HUES6 (cell line): ENCODE measurements at regions not wholly inside any gene's neighbourhood (a gene's known extent, or its start where the extent isn't known, plus 50 kb on each side); places are given as distances from the start of the nearest gene placed in this dataset.
"Not testable (repeated sequence)": the region's sequence is repeated elsewhere in the genome, so short reads cannot be mapped to it uniquely, and the experiment has no call there.

Experiments used
- H3K27ac ChIP-seq: 2 replicates; pipeline ENCODE4 v1.7.0; 2013; ENCODE audit warnings: low read depth, mild to moderate bottlenecking, low read length, inconsistent platforms
- H3K27me3 ChIP-seq: 2 replicates; pipeline ENCODE4 v1.6.1; 2013; ENCODE audit warnings: low read length; ENCODE audit not compliant: control insufficient read depth, insufficient read depth
- H3K36me3 ChIP-seq: 2 replicates; pipeline ENCODE4 v1.6.1; 2013; ENCODE audit warnings: low read length; ENCODE audit not compliant: control insufficient read depth, insufficient read depth
- H3K4me1 ChIP-seq: 2 replicates; pipeline ENCODE4 v1.6.1; 2013; ENCODE audit warnings: low read length; ENCODE audit not compliant: control insufficient read depth, insufficient read depth
- H3K4me3 ChIP-seq: 2 replicates; pipeline ENCODE4 v1.5.1; 2013; ENCODE audit warnings: low read depth, low read length
- H3K9ac ChIP-seq: one replicate; pipeline ENCODE4 v1.6.1; 2013; ENCODE audit warnings: mild to moderate bottlenecking, low read length
- H3K9me3 ChIP-seq: 2 replicates; pipeline ENCODE4 v1.6.1; 2013; ENCODE audit warnings: low read depth, low read length; ENCODE audit not compliant: control insufficient read depth, insufficient read depth

DNA sequence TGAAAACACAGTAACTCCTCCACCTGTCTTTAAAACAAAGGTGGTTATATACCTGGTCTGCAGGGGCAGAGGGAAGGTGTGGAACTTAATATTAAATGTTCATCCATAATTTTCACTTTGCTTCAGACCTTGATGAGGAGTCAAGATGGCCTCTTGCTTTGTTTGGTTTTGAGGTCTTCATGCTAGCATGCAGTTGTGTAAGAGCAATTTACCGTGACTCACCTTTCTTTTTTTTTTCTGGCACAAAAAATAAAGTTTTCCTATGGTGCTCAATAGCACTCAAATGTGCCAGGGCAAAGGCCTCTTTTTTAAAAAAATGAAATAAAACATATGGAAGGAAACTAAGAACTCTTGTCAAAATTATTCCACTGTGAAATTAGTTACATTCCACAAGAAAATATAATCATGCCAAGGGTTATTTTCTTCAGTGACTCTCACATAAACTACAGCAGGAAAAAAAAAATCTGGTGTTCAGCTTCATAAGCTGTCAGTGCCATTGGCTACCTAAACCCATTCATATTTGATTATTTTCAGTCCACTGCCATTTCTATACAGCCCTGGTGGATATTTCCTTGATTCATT is 128.2 kb downstream of the SLC7A11 start:
- Histone ChIP-seq H3K9ac (peak overlapping the region; percentile 0), H3K4me1 (peaks cover 40% of the 10 kb centered on the region), H3K27ac (peak overlapping the region; percentile 88; the same call in 1 of the 2 replicates), H3K9me3 (peaks cover 6% of the 10 kb centered on the region), H3K4me3 (no peak overlapping the region), H3K36me3 (no peaks in the 10 kb centered on the region), H3K27me3 (no peaks in the 10 kb centered on the region)

DNA sequence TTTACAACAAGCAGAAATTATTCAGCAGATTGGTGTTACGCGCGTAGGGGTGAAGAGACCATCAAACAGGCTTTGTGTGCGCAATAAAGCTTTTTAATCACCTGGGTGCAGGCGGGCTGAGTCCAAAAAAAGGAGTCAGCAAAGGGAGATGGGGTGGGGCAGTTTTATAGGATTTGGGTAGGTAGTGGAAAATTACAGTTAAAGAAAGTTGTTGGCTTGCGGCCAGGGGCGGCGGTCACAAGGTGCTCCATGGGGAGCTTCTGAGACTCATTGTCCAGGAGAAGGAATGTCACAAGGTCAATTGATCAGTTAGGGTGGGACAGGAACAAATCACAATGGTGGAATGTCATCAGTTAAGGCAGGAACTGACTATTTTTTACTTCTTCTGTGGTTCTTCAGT is 129.3 kb downstream of the SLC7A11 start:
- H3K4me3 ChIP-seq, H3K27me3 ChIP-seq, H3K36me3 ChIP-seq: not testable (repeated sequence)
- Histone ChIP-seq H3K9ac (peak overlapping the region; percentile 72), H3K9me3 (peaks cover 14% of the 10 kb centered on the region), H3K4me1 (peaks cover 40% of the 10 kb centered on the region), H3K27ac (peak overlapping the region; percentile 88; the same call in 1 of the 2 replicates)

DNA sequence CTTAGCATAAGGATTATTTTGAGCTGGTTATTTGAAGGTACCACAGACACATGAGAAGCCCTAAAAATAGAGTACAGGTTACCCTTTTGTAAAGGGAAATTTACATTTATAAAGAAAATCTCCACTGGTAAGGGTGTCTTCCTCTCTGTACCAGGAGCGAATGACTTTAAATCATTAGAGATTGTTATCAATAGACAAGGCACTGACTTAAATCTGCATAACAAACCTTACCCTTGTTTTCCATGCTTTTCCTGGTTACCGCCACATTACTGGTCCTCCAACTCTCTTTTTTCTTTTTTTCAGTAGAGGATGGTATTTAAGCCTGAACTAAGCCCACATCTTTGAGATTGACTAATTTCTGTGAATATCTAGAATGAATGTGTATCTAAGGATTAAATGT is 129.8 kb downstream of the SLC7A11 start:
- peaks cover 40% of the 10 kb centered on the region for H3K4me1 ChIP-seq
- H3K9me3 ChIP-seq, result peaks cover 17% of the 10 kb centered on the region
- H3K9ac ChIP-seq, result peak overlapping the region; percentile 72
- no peaks in the 10 kb centered on the region for H3K36me3 ChIP-seq
- H3K27me3 ChIP-seq, result no peaks in the 10 kb centered on the region
- peak overlapping the region; percentile 88 for H3K27ac ChIP-seq
- no peak overlapping the region for H3K4me3 ChIP-seq

DNA sequence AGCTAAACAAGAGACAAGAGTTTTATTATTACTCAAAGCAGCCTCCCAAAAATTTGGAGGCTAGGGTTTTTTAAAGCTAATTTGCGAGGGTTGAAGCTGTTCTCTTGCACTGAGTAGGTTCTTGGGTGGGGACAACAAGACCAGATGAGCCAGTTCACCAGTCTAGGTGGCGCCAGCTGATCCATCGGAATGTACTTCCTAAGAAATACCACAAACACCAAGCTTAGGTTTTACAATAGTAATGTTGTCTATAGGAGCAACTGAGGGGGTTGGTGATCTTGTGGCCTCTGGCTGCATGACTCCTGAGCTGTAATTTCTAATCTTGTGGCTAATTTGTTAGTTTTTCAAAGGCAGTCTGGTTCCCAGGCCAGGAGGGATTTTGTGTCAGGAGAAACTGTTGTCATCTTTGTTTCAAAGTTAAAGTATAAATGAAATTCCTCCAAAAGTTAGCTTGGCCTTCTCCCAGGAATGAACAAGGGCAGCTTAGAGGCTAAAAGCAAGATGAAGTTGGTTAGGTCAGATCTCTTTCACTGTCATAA is 130.6 kb downstream of the SLC7A11 start:
- Histone ChIP-seq H3K36me3 (no peaks in the 10 kb centered on the region), H3K4me3 (no peak overlapping the region), H3K27me3 (no peaks in the 10 kb centered on the region), H3K27ac (peak overlapping the region; percentile 88), H3K4me1 (peaks cover 40% of the 10 kb centered on the region), H3K9me3 (peaks cover 21% of the 10 kb centered on the region), H3K9ac (peak overlapping the region; percentile 29)

DNA sequence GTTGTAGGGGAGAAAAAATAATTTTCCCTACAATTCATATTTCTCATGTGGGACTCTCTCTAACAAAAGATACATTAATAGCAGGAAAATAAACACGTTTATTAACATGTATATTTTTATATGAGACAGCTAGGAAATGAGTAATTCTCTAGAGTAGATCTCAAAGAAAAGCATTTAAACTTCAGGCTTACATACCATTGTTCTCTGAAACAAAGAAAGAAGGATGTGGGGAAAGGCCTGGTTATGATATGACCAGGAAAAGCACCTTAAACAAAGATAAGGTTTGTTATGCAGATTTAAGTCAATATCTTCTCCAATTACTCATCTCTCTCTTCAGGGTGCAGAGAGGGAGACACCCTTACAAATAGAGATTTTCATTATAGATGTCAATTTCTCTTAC is 131.3 kb downstream of the SLC7A11 start:
- peaks cover 40% of the 10 kb centered on the region for H3K4me1 ChIP-seq
- peak overlapping the region; percentile 88; the same call in 1 of the 2 replicates for H3K27ac ChIP-seq
- peak overlapping the region; percentile 29 for H3K9ac ChIP-seq
- no peaks in the 10 kb centered on the region for H3K27me3 ChIP-seq
- H3K36me3 ChIP-seq, result no peaks in the 10 kb centered on the region
- no peak overlapping the region for H3K4me3 ChIP-seq
- H3K9me3 ChIP-seq, result peaks cover 21% of the 10 kb centered on the region

DNA sequence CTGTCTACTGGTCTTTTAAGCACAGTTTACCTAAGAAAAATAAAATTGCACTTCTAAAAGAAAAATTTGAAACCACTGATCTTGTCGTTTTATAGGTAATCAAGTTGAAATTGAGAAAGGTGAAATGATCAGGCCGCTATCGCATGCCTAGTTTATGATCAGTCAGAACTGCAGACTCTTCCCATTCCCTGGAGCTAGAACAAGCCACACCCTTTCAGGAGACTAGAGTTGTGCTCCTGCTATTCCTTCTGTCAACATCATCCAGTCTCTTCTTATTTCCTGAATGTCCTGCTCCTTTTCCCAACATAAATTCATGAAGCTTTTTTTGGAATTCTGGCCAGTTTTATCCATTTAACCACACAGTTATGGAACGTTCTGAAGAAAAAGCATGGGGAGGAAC is 135.1 kb downstream of the SLC7A11 start:
- Histone ChIP-seq H3K9me3 (peaks cover 28% of the 10 kb centered on the region), H3K4me1 (peaks cover 12% of the 10 kb centered on the region), H3K36me3 (no peaks in the 10 kb centered on the region; the same call in 1 of the 2 replicates), H3K27me3 (no peaks in the 10 kb centered on the region), H3K9ac (no peak overlapping the region), H3K4me3 (no peak overlapping the region), H3K27ac (no peak overlapping the region)

DNA sequence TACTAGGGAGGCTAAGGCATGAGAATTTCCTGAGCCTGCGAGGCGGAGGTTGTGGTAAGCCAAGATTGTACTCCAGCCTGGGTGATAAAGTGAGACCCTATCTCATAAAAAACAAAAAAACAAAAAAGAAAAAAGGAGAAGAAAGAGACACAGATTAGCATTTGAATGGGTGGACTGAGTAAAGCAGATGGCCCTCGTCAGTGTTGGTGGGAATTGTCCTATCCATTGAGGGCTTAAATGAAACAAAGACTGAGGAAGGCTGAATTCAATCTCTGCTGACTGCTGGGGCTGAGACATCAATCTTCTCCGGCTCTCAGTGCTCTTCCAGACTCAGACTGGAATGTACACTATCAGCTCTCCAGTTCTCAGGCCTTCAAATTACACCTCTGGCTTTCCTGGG is 136.8 kb downstream of the SLC7A11 start:
- H3K9me3 ChIP-seq, result peaks cover 28% of the 10 kb centered on the region
- no peak overlapping the region for H3K27ac ChIP-seq
- H3K36me3 ChIP-seq, result no peaks in the 10 kb centered on the region; the same call in 1 of the 2 replicates
- H3K27me3 ChIP-seq, result no peaks in the 10 kb centered on the region
- H3K4me3 ChIP-seq, result no peak overlapping the region
- no peak overlapping the region for H3K9ac ChIP-seq
- H3K4me1 ChIP-seq, result no peaks in the 10 kb centered on the region; the same call in 1 of the 2 replicates

DNA sequence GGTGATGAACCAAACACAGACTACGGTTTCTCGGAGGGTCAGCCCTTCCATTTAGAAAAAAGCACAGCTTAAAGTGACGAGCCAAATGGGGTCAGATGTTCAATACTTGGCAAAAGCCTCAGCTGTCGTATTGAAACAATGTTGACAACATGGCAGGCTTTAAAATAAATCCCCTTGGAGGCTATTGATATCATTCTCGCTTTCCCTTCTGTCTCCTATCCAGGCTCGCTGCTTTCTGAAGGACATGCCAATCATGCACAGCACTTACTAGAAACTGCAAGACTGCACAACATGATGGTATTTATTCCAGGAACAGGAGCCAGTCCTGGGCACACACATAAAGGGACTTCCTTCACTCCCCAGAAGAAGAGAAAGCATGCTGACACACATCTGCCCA is 137.9 kb downstream of the SLC7A11 start:
- H3K36me3 ChIP-seq, result no peaks in the 10 kb centered on the region; the same call in 1 of the 2 replicates
- H3K9me3 ChIP-seq, result peaks cover 26% of the 10 kb centered on the region
- H3K4me1 ChIP-seq, result no peaks in the 10 kb centered on the region; the same call in 1 of the 2 replicates
- H3K9ac ChIP-seq, result no peak overlapping the region
- no peak overlapping the region for H3K27ac ChIP-seq
- no peak overlapping the region for H3K4me3 ChIP-seq
- no peaks in the 10 kb centered on the region for H3K27me3 ChIP-seq

DNA sequence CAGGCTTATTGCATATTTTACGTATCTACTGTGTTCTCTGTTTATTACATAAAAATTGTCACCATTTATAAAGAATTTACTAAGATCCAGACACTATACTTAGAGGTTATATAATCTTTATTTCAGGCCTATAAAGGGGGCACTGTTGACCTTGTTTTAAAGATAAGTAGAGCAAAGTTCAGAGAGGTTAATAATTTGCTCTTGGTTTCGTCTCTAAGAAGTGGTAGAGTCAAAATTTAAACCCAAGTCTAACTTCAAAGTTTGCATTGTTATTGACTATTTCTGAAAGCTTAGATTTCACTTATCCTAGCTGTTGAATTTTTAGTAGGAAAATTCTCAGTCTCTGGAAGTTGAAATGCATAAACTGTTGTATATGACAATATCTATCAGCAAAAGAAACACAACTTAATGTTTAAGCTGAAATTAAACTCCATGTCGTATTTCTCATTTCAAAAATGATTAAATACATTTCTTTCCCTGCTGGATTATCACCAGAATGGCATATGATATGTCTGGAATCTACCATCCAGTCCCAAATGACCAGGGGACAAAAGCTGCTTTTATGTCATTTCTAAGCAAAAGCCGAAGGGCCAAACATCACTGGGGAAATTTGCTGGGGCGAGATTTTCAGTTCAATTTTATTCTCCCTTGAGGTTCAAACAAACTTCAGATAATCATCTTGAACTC is 138.4 kb downstream of the SLC7A11 start:
- Histone ChIP-seq H3K9me3 (peaks cover 20% of the 10 kb centered on the region), H3K36me3 (no peaks in the 10 kb centered on the region; the same call in 1 of the 2 replicates), H3K4me3 (no peak overlapping the region), H3K27me3 (no peaks in the 10 kb centered on the region), H3K27ac (no peak overlapping the region), H3K9ac (no peak overlapping the region), H3K4me1 (no peaks in the 10 kb centered on the region; the same call in 1 of the 2 replicates)

DNA sequence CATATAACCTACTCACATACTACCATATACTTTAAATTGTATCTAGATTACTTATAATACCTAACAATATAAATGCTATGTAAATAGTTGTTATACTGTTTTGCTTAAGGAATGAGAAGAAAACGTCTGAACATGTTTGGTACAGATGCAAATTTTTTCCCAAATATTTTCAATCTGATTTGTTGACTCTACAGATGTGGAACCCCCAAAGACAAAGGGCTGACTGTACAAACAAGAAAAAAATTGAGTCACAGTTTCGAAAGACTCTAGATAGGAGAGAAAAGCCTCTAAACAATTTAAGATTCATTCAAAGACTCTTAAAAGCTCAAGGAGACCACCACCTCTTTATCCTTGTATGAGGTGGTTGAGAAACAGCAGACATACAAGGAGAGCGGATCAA is 142.8 kb downstream of the SLC7A11 start:
- Histone ChIP-seq H3K9ac (no peak overlapping the region), H3K4me1 (no peaks in the 10 kb centered on the region; the same call in 1 of the 2 replicates), H3K36me3 (no peaks in the 10 kb centered on the region), H3K27ac (no peak overlapping the region), H3K4me3 (no peak overlapping the region), H3K9me3 (no peaks in the 10 kb centered on the region), H3K27me3 (no peaks in the 10 kb centered on the region)

DNA sequence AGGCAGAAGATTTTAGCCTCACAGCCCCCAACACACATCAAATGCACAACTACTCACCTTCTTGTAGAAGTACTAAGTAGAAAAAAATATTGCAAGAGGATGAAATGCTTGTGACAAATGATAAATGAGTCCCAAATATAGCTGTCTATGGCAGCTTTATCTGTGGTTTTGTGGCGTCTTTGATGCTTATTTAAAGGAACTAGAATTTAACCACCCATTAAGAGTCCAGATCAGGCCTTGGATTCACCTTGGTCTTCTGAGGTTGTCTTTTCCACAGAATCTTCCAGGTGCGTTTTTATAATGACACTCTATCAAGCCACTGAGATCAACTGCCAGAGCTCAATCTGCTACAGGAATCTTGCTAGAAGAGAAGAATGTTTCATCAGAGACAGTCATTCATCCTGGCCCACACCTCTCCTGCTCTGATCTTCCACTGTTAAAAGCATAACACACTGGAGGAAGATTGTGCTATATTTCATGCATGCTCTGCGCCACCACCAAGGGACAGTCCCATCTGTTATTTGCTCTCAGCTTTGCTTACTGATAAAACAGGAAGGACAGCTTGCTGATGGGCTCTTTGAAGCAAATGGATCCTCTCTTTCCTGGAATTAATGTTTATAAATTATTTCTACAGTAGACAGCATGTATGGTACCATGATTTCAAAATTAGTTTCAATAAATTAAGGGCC is 144.1 kb downstream of the SLC7A11 start:
- no peaks in the 10 kb centered on the region for H3K27me3 ChIP-seq
- no peak overlapping the region for H3K9ac ChIP-seq
- no peaks in the 10 kb centered on the region for H3K9me3 ChIP-seq
- H3K27ac ChIP-seq, result no peak overlapping the region
- H3K4me3 ChIP-seq, result no peak overlapping the region
- no peaks in the 10 kb centered on the region; the same call in 1 of the 2 replicates for H3K4me1 ChIP-seq
- no peaks in the 10 kb centered on the region for H3K36me3 ChIP-seq
